GM23338 (cell line): ENCODE measurements at regions not wholly inside any gene's neighbourhood (a gene's known extent, or its start where the extent isn't known, plus 50 kb on each side); places are given as distances from the start of the nearest gene placed in this dataset.

Experiments used
- ATAC-seq: fragments of 200-7000 bp; cut with Tn5 transposase; 3 replicates; pipeline ENCODE4 v1.9.1; 2020
- DNase-seq: peaks from one replicate; pipeline ENCODE4 v3.0.0-alpha.2; 2015; ENCODE audit warnings: low spot score
- H2AFZ ChIP-seq: fragments of 200-600 bp; sonication (generic); 2 replicates; pipeline ENCODE4 v1.8.0; 2016; ENCODE audit warnings: antibody characterized with exemption, mild to moderate bottlenecking, moderate library complexity
- H3F3A ChIP-seq: fragments of 200-600 bp; sonication (generic); replicated peaks from 2 replicates; pipeline ENCODE4 v1.8.0; 2017; ENCODE audit warnings: antibody characterized with exemption, mixed run types, low read depth
- H3K27ac ChIP-seq: fragments of 200-600 bp; sonication (generic); 2 replicates; pipeline ENCODE4 v1.6.1; 2016; ENCODE audit warnings: low read depth
- H3K27me3 ChIP-seq: fragments of 200-600 bp; sonication (generic); 2 replicates; pipeline ENCODE4 v1.8.0; 2016; ENCODE audit warnings: mild to moderate bottlenecking, mixed run types, moderate library complexity; ENCODE audit not compliant: insufficient read depth
- H3K36me3 ChIP-seq: fragments of 200-600 bp; sonication (generic); 2 replicates; pipeline ENCODE4 v1.8.0; 2016; ENCODE audit warnings: mild to moderate bottlenecking; ENCODE audit not compliant: insufficient read depth
- H3K4me1 ChIP-seq: fragments of 200-600 bp; sonication (generic); 2 replicates; pipeline ENCODE4 v1.8.0; 2016; ENCODE audit warnings: mild to moderate bottlenecking, moderate library complexity; ENCODE audit not compliant: insufficient read depth
- H3K4me2 ChIP-seq: fragments of 200-600 bp; sonication (generic); 2 replicates; pipeline ENCODE4 v1.7.1; 2017; ENCODE audit warnings: mixed run types
- H3K4me3 ChIP-seq: fragments of 200-600 bp; sonication (generic); 2 replicates; pipeline ENCODE4 v1.6.1; 2016; ENCODE audit warnings: mixed run types
- H3K79me2 ChIP-seq: fragments of 200-600 bp; sonication (generic); replicated peaks from 2 replicates; pipeline ENCODE4 v1.8.0; 2017; ENCODE audit warnings: mild to moderate bottlenecking; ENCODE audit not compliant: insufficient read depth
- H3K9me2 ChIP-seq: fragments of 200-600 bp; sonication (generic); 2 replicates; pipeline ENCODE4 v1.8.0; 2017; ENCODE audit not compliant: insufficient read depth
- H4K20me1 ChIP-seq: fragments of 200-600 bp; sonication (generic); replicated peaks from 2 replicates; pipeline ENCODE4 v1.8.0; 2017; ENCODE audit warnings: mild to moderate bottlenecking; ENCODE audit not compliant: insufficient read depth
- H3K27ac Mint-ChIP-seq: 2 replicates; pipeline ENCODE4 v1.8.0; 2020; ENCODE audit warnings: inconsistent platforms, mild to moderate bottlenecking, moderate library complexity, mixed read lengths
- H3K27me3 Mint-ChIP-seq: 3 replicates; pipeline ENCODE4 v1.8.0; 2022; ENCODE audit warnings: low read depth, mild to moderate bottlenecking, moderate library complexity, mixed read lengths, inconsistent platforms; ENCODE audit not compliant: insufficient read depth, poor library complexity
- H3K36me3 Mint-ChIP-seq: 3 replicates; pipeline ENCODE4 v1.8.0; 2021; ENCODE audit warnings: low read depth, mild to moderate bottlenecking, inconsistent platforms, moderate library complexity, mixed read lengths
- H3K4me1 Mint-ChIP-seq: 3 replicates; pipeline ENCODE4 v1.8.0; 2020; ENCODE audit warnings: mild to moderate bottlenecking, inconsistent platforms, mixed read lengths
- H3K4me3 Mint-ChIP-seq: 3 replicates; pipeline ENCODE4 v1.8.0; 2021; ENCODE audit warnings: moderate library complexity, mild to moderate bottlenecking, inconsistent platforms, mixed read lengths
- H3K9me3 Mint-ChIP-seq: 3 replicates; pipeline ENCODE4 v1.8.0; 2020; ENCODE audit warnings: moderate library complexity, mild to moderate bottlenecking, inconsistent platforms, mixed read lengths
- CREB1 ChIP-seq: fragments of 250-450 bp; sonication (Bioruptor Pico); IDR thresholded peaks from 2 replicates; pipeline ENCODE4 v1.5.0; 2020; ENCODE audit warnings: low read depth, mild to moderate bottlenecking, moderate library complexity
- CTCF ChIP-seq, 2 experiments: fragments of 200-600 bp in 1 of 2; sonication (generic) in 1 of 2; conservative IDR thresholded peaks; 2 replicates each; pipeline versions ENCODE4 v1.5.1 to v1.6.1; 2016 to 2017; ENCODE audit warnings: antibody characterized with exemption in 2 of 2, low read depth in 2 of 2, mild to moderate bottlenecking in 2 of 2, moderate library complexity in 1 of 2
- ETS1 ChIP-seq: IDR thresholded peaks from 2 replicates; pipeline ENCODE4 v1.6.1; 2016; ENCODE audit warnings: antibody characterized with exemption
- EZH2 ChIP-seq: fragments of 200-600 bp; sonication (generic); IDR thresholded peaks from one replicate; pipeline ENCODE4 v1.8.0; 2017; ENCODE audit warnings: antibody characterized with exemption, mild to moderate bottlenecking, low read depth; ENCODE audit not compliant: unreplicated experiment
- EZH2phosphoT487 ChIP-seq: fragments of 200-600 bp; sonication (generic); IDR thresholded peaks from one replicate; pipeline ENCODE4 v1.8.1; 2018; ENCODE audit warnings: antibody characterized with exemption; ENCODE audit not compliant: unreplicated experiment
- JUNB ChIP-seq: IDR thresholded peaks from one replicate; pipeline ENCODE4 v1.6.1; 2016; ENCODE audit warnings: antibody characterized with exemption; ENCODE audit not compliant: unreplicated experiment
- NANOG ChIP-seq: IDR thresholded peaks from 2 replicates; pipeline ENCODE4 v1.6.1; 2016; ENCODE audit warnings: antibody characterized with exemption, borderline replicate concordance
- POLR2AphosphoS5 ChIP-seq: IDR thresholded peaks from 2 replicates; pipeline ENCODE4 v1.6.1; 2016; ENCODE audit warnings: antibody characterized with exemption, low read depth
- STAT1 ChIP-seq: IDR thresholded peaks from one replicate; pipeline ENCODE4 v1.6.1; 2016; ENCODE audit warnings: antibody characterized with exemption; ENCODE audit not compliant: unreplicated experiment
- ZNF114 ChIP-seq: fragments of 250-450 bp; sonication (Bioruptor Pico); IDR thresholded peaks from 2 replicates; pipeline ENCODE4 v1.5.0; 2020; ENCODE audit warnings: mild to moderate bottlenecking, moderate library complexity
- ZNF331 ChIP-seq: fragments of 250-450 bp; sonication (Bioruptor Pico); IDR thresholded peaks from 2 replicates; pipeline ENCODE4 v1.5.0; 2020; ENCODE audit warnings: low read depth, mild to moderate bottlenecking, moderate library complexity
- TF ChIP-seq, protein P1 (sequence below): fragments of 250-450 bp; sonication (Bioruptor Pico); IDR thresholded peaks from 2 replicates; pipeline ENCODE4 v1.5.0; 2020; ENCODE audit warnings: mild to moderate bottlenecking, moderate library complexity

DNA sequence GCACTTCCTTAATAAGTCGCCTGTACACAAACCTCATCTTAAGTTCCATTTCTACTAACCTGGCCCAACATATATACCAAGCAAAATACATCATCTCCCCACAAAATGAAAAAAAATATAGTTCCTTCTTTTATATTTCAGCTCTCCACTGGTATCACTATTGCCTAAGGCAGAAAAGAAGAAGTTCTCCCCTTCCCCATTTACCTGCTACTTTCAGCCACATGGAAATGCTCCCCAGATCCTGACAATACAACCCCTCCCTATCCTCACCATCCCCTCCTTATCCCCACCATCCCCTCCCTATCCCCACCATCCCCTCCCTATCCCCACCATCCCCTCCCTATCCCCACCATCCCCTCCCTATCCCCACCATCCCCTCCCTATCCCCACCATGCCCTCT, 175.7 kb downstream of the LINC00237 start:
- Histone ChIP-seq H3K4me2 (no peak overlapping the region), H3K79me2 (no peaks in the 10 kb centered on the region), H3K9me2 (peaks cover 8% of the 10 kb centered on the region), H3F3A (no peaks in the 10 kb centered on the region), H3K27me3 (no peaks in the 10 kb centered on the region), H3K27ac (no peak overlapping the region), H2AFZ (no peak overlapping the region), H4K20me1 (no peaks in the 10 kb centered on the region), H3K4me1 (no peaks in the 10 kb centered on the region), H3K36me3 (no peaks in the 10 kb centered on the region), H3K4me3 (no peak overlapping the region)
- Mint-ChIP-seq H3K4me3 (no peak overlapping the region), H3K4me1 (peaks cover 3% of the 10 kb centered on the region; the same call in 2 of the 3 replicates), H3K27me3 (peaks cover 5% of the 10 kb centered on the region), H3K9me3 (no peaks in the 10 kb centered on the region; the same call in 2 of the 3 replicates), H3K36me3 (no peaks in the 10 kb centered on the region), H3K27ac (no peak overlapping the region)
- ATAC-seq (no peak), DNase-seq (no peak)
- TF ChIP-seq, protein P1, sequence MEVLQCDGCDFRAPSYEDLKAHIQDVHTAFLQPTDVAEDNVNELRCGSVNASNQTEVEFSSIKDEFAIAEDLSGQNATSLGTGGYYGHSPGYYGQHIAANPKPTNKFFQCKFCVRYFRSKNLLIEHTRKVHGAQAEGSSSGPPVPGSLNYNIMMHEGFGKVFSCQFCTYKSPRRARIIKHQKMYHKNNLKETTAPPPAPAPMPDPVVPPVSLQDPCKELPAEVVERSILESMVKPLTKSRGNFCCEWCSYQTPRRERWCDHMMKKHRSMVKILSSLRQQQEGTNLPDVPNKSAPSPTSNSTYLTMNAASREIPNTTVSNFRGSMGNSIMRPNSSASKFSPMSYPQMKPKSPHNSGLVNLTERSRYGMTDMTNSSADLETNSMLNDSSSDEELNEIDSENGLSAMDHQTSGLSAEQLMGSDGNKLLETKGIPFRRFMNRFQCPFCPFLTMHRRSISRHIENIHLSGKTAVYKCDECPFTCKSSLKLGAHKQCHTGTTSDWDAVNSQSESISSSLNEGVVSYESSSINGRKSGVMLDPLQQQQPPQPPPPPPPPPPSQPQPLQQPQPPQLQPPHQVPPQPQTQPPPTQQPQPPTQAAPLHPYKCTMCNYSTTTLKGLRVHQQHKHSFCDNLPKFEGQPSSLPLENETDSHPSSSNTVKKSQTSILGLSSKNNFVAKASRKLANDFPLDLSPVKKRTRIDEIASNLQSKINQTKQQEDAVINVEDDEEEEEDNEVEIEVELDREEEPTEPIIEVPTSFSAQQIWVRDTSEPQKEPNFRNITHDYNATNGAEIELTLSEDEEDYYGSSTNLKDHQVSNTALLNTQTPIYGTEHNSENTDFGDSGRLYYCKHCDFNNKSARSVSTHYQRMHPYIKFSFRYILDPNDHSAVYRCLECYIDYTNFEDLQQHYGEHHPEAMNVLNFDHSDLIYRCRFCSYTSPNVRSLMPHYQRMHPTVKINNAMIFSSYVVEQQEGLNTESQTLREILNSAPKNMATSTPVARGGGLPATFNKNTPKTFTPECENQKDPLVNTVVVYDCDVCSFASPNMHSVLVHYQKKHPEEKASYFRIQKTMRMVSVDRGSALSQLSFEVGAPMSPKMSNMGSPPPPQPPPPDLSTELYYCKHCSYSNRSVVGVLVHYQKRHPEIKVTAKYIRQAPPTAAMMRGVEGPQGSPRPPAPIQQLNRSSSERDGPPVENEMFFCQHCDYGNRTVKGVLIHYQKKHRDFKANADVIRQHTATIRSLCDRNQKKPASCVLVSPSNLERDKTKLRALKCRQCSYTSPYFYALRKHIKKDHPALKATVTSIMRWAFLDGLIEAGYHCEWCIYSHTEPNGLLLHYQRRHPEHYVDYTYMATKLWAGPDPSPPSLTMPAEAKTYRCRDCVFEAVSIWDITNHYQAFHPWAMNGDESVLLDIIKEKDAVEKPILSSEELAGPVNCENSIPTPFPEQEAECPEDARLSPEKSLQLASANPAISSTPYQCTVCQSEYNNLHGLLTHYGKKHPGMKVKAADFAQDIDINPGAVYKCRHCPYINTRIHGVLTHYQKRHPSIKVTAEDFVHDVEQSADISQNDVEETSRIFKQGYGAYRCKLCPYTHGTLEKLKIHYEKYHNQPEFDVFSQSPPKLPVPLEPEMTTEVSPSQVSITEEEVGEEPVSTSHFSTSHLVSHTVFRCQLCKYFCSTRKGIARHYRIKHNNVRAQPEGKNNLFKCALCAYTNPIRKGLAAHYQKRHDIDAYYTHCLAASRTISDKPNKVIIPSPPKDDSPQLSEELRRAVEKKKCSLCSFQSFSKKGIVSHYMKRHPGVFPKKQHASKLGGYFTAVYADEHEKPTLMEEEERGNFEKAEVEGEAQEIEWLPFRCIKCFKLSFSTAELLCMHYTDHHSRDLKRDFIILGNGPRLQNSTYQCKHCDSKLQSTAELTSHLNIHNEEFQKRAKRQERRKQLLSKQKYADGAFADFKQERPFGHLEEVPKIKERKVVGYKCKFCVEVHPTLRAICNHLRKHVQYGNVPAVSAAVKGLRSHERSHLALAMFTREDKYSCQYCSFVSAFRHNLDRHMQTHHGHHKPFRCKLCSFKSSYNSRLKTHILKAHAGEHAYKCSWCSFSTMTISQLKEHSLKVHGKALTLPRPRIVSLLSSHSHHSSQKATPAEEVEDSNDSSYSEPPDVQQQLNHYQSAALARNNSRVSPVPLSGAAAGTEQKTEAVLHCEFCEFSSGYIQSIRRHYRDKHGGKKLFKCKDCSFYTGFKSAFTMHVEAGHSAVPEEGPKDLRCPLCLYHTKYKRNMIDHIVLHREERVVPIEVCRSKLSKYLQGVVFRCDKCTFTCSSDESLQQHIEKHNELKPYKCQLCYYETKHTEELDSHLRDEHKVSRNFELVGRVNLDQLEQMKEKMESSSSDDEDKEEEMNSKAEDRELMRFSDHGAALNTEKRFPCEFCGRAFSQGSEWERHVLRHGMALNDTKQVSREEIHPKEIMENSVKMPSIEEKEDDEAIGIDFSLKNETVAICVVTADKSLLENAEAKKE (CRISPR knock-in tag): no peak
- no peak for TF ChIP-seq JUNB

- no peak overlapping the region for H3K4me3 Mint-ChIP-seq
- peaks cover 9% of the 10 kb centered on the region for H3K27me3 Mint-ChIP-seq
- no peaks in the 10 kb centered on the region; the same call in 2 of the 3 replicates for H3K9me3 Mint-ChIP-seq
- ATAC-seq (no peak), DNase-seq (no peak)
- H3K27ac ChIP-seq: no peak overlapping the region
- H2AFZ ChIP-seq: no peak overlapping the region
- H3K4me2 ChIP-seq: no peak overlapping the region
- H3K79me2 ChIP-seq: no peaks in the 10 kb centered on the region
- H3K4me1 Mint-ChIP-seq: peaks cover 3% of the 10 kb centered on the region; the same call in 2 of the 3 replicates
- no peaks in the 10 kb centered on the region for H4K20me1 ChIP-seq
- H3K27me3 ChIP-seq: no peaks in the 10 kb centered on the region
- peaks cover 8% of the 10 kb centered on the region for H3K9me2 ChIP-seq
- no peaks in the 10 kb centered on the region for H3F3A ChIP-seq
- TF ChIP-seq POLR2AphosphoS5 (no peak), ZNF114 (CRISPR knock-in tag) (no peak), NANOG (no peak), EZH2 (no peak), CTCF (conservative IDR thresholded peaks at IDR 0.05; ENCODE audit: low read depth in 2 of 2) (no peak), ETS1 (no peak), EZH2phosphoT487 (no peak), ZNF331 (CRISPR knock-in tag) (no peak), CREB1 (no peak), STAT1 (no peak)
- H3K36me3 Mint-ChIP-seq: no peaks in the 10 kb centered on the region
- H3K4me3 ChIP-seq: no peak overlapping the region
- no peaks in the 10 kb centered on the region for H3K4me1 ChIP-seq
- H3K27ac Mint-ChIP-seq: no peak overlapping the region
- no peaks in the 10 kb centered on the region for H3K36me3 ChIP-seq
Measured at GRCh38 chr20:20929341-20929740, 176.8 kb downstream of the LINC00237 start.
